Upper lobe of left lung (tissue), 4 donors: ENCODE measurements at regions not wholly inside any gene's neighbourhood (a gene's known extent, or its start where the extent isn't known, plus 50 kb on each side); places are given as distances from the start of the nearest gene placed in this dataset.

ENCODE experiments used
- EP300 ChIP-seq, 4 donors: sonication (generic); formaldehyde crosslinking; IDR thresholded peaks; one replicate each; pipeline ENCODE4 v1.5.1; 2017; ENCODE audit warnings: antibody characterized with exemption in 4 of 4, control low read depth in 2 of 4
- POLR2AphosphoS5 ChIP-seq, 2 donors: sonication (generic); formaldehyde crosslinking; IDR thresholded peaks; one replicate each; pipeline ENCODE4 v1.5.1; 2017; ENCODE audit warnings: antibody characterized with exemption in 2 of 2

DNA sequence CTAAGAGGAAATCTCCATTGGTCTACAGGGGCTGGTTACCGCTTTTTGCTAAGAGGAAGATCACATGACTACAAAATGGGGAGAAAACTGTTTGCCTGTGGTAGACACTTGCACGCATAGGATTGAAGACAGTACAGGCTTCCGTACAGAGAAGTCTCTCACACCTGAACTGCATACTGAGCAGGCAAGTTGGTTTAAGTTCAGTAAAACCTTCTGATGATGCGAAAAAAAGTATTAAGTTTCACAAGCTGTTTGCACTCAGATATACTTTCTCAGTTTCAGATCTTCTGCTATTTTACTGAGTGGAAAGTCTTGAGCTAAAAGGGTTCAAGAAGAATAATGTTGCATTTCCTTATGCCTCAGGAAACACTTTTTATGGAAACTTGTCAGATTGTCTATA, 292.2 kb upstream of the MC4R start:
- no peak for TF ChIP-seq POLR2AphosphoS5 (IDR thresholded peaks at IDR 0.05)
- TF ChIP-seq EP300 (IDR thresholded peaks at IDR 0.05): no peak
